ENCODE measurements at regions not wholly inside any gene's neighbourhood (a gene's known extent, or its start where the extent isn't known, plus 50 kb on each side); places are given as distances from the start of the nearest gene placed in this dataset.
"Not testable (repeated sequence)": the region's sequence is repeated elsewhere in the genome, so short reads cannot be mapped to it uniquely, and the experiment has no call there.

DNA sequence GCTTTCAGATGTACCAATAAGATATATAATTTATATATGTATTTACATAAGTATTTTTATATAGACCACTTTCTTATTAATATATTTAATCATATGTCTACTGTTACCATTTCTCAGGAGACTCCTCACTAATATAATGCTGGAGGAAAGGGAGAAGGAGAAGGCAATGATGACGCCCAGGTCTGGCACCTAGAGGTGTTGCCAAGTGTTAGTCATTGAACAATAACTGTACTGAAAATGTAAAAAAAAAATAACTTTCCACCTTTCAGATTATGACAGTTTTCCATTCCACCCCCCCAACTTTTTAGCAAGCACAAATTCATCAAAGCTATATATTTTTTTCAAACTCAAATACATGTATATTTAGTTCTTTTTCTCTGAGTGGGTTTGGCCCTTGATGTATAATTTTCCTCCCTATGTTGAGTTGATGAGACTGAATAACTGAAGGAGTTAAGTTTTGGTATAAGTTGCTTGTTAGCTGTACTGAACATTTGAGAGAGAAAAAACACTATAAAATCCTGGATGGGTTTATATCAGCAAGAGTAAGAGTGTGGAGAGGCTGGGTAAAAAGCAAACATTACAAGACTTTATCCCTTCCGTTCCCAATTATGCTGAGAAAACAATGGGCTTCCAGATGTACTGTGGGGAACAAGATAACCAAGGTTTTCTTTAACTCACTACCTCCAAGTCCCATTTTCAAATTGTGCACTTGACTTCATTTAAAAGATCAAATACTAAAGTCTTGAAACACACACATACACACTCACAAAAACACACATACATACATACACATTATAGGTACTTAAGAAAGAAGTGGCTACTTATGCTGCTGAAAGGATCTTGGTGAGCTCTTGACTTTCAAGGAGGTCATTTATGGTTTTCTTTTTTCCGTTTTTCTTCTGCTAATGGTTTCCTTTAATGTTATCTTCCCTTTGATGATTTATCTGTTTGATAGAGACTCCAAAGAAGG lies 142.8 kb upstream of the IFNE start:
- no peaks in the 10 kb centered on the region for H3K4me1 Mint-ChIP-seq
- no peak for TF ChIP-seq EZH2phosphoT487 (IDR thresholded peaks at IDR 0.05)
- TF ChIP-seq, protein P1, sequence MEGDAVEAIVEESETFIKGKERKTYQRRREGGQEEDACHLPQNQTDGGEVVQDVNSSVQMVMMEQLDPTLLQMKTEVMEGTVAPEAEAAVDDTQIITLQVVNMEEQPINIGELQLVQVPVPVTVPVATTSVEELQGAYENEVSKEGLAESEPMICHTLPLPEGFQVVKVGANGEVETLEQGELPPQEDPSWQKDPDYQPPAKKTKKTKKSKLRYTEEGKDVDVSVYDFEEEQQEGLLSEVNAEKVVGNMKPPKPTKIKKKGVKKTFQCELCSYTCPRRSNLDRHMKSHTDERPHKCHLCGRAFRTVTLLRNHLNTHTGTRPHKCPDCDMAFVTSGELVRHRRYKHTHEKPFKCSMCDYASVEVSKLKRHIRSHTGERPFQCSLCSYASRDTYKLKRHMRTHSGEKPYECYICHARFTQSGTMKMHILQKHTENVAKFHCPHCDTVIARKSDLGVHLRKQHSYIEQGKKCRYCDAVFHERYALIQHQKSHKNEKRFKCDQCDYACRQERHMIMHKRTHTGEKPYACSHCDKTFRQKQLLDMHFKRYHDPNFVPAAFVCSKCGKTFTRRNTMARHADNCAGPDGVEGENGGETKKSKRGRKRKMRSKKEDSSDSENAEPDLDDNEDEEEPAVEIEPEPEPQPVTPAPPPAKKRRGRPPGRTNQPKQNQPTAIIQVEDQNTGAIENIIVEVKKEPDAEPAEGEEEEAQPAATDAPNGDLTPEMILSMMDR (IDR thresholded peaks at IDR 0.05) = no peak
- TF ChIP-seq EZH2 (IDR thresholded peaks at IDR 0.05) = no peak
- no peaks in the 10 kb centered on the region for H3K36me3 ChIP-seq
- no peak overlapping the region for H3K27ac Mint-ChIP-seq
- H4K20me1 ChIP-seq (ENCODE audit: low read depth) = no peaks in the 10 kb centered on the region
- H3K9ac ChIP-seq = no peak overlapping the region
- H3K9me3 Mint-ChIP-seq = peaks cover 2% of the 10 kb centered on the region
- H3K36me3 Mint-ChIP-seq = no peaks in the 10 kb centered on the region
- no peaks in the 10 kb centered on the region for H3F3A ChIP-seq (ENCODE audit: low read depth)
- H3K27ac ChIP-seq = no peak overlapping the region
- no peaks in the 10 kb centered on the region for H3K79me2 ChIP-seq (ENCODE audit: low read depth)
- no peaks in the 10 kb centered on the region for H3K27me3 ChIP-seq
- H3K9me3 ChIP-seq (ENCODE audit: low read depth) = no peaks in the 10 kb centered on the region
- no peak overlapping the region for H3K4me2 ChIP-seq
- H2AFZ ChIP-seq (replicated peaks) = no peak overlapping the region
- DNase-seq (ENCODE audit: low spot score) = no peak
- H3K27me3 Mint-ChIP-seq (ENCODE audit: insufficient read depth, low read depth) = peaks cover 4% of the 10 kb centered on the region
- no peaks in the 10 kb centered on the region for H3K4me1 ChIP-seq
- no peak overlapping the region for H3K4me3 ChIP-seq
- H3K4me3 Mint-ChIP-seq = no peak overlapping the region

DNA sequence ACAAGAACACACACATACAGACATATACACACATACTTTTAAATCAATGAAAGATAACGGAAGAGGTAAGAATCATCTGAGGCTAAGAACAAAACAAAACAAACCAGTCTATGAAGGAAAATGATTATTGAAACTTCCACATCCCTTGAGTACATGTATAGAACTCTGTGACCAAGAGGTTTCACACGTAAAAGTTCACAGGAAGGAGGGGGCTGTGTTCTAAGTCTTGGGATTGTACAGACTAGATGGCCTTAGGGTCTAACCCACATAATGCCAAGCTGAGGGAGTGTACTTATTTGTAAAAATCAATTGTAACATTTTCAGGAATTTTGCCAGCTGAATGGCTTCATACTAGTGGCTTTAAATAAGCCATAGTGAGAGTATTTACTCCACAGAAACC lies 144.4 kb upstream of the IFNE start:
- no peaks in the 10 kb centered on the region for H3K27me3 ChIP-seq
- H3K4me2 ChIP-seq = no peak overlapping the region
- DNase-seq (ENCODE audit: low spot score) = no peak
- no peaks in the 10 kb centered on the region for H3K36me3 Mint-ChIP-seq
- peaks cover 4% of the 10 kb centered on the region for H3K27me3 Mint-ChIP-seq (ENCODE audit: insufficient read depth, low read depth)
- no peak overlapping the region for H2AFZ ChIP-seq (replicated peaks)
- H3K4me1 ChIP-seq = no peaks in the 10 kb centered on the region
- H3F3A ChIP-seq (ENCODE audit: low read depth) = no peaks in the 10 kb centered on the region
- TF ChIP-seq, protein P1 (IDR thresholded peaks at IDR 0.05) = no peak
- TF ChIP-seq EZH2phosphoT487 (IDR thresholded peaks at IDR 0.05) (no peak), EZH2 (IDR thresholded peaks at IDR 0.05) (no peak)
- H3K4me3 Mint-ChIP-seq = no peak overlapping the region
- no peak overlapping the region for H3K27ac ChIP-seq
- no peaks in the 10 kb centered on the region for H3K79me2 ChIP-seq (ENCODE audit: low read depth)
- H3K4me1 Mint-ChIP-seq = no peaks in the 10 kb centered on the region
- H3K9me3 Mint-ChIP-seq = peaks cover 2% of the 10 kb centered on the region
- H3K4me3 ChIP-seq = no peak overlapping the region
- no peaks in the 10 kb centered on the region for H3K9me3 ChIP-seq (ENCODE audit: low read depth)
- H3K27ac Mint-ChIP-seq = no peak overlapping the region
- H3K36me3 ChIP-seq = no peaks in the 10 kb centered on the region
- no peak overlapping the region for H3K9ac ChIP-seq
- no peaks in the 10 kb centered on the region for H4K20me1 ChIP-seq (ENCODE audit: low read depth)

DNA sequence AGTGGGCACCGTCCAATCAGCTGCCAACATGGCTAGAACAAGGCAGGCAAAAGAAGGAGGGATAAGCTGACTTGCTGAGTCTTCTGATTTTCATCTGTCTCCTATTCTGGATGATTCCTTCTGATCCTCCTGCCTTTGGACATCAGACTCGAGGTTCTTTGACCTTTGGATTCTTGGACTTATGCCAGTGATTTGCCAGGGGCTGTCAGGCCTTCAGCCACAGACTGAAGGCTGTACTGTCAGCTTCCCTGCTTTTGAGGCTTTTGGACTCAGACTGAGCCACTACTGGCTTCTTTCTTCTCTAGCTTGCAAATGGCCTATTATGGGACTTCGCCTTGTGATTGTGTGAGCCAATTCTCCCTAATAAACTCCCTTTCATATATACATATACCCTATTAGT lies 146.8 kb upstream of the IFNE start:
- not testable (repeated sequence) for H3K27me3 Mint-ChIP-seq (ENCODE audit: insufficient read depth, low read depth); H3K4me1 ChIP-seq; DNase-seq (ENCODE audit: low spot score); H3K9me3 Mint-ChIP-seq; H3K27ac ChIP-seq; H3K36me3 Mint-ChIP-seq; H3K9me3 ChIP-seq (ENCODE audit: low read depth); H3K4me3 ChIP-seq; H3K4me2 ChIP-seq; H3F3A ChIP-seq (ENCODE audit: low read depth); H3K9ac ChIP-seq; H3K27ac Mint-ChIP-seq; H3K36me3 ChIP-seq; H3K4me3 Mint-ChIP-seq; H3K4me1 Mint-ChIP-seq; H3K79me2 ChIP-seq (ENCODE audit: low read depth); H3K27me3 ChIP-seq; H4K20me1 ChIP-seq (ENCODE audit: low read depth)
- H2AFZ ChIP-seq (replicated peaks) = peak overlapping the region; percentile 34

DNA sequence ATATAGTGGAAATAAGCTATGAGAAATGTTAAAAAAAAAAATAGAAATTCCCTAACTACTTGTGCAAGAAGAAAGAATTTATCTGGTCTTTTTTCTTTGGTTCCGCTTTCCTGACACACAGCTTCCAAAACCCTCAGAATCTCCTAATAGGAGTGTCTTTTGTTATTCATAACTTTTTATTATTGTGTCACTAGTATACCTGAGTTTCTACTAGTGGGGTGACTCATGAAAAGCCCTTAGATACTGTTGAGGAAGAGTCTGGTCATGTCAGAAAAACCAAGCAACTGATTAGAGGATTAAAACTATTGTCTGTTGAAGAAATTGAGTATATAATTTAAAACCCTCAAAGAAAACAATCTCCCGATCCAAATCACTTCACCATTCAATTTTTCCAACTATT lies 152.8 kb upstream of the IFNE start:
- Histone ChIP-seq H3K27me3 (no peaks in the 10 kb centered on the region), H3K4me3 (no peak overlapping the region), H3K9me3 (ENCODE audit: low read depth) (no peaks in the 10 kb centered on the region), H3K79me2 (ENCODE audit: low read depth) (no peaks in the 10 kb centered on the region), H3F3A (ENCODE audit: low read depth) (no peaks in the 10 kb centered on the region), H4K20me1 (ENCODE audit: low read depth) (no peaks in the 10 kb centered on the region), H3K4me1 (no peaks in the 10 kb centered on the region), H3K27ac (no peak overlapping the region), H3K4me2 (no peak overlapping the region), H3K36me3 (no peaks in the 10 kb centered on the region), H2AFZ (replicated peaks) (no peak overlapping the region), H3K9ac (no peak overlapping the region)
- no peaks in the 10 kb centered on the region for H3K27me3 Mint-ChIP-seq (ENCODE audit: insufficient read depth, low read depth)
- TF ChIP-seq EZH2phosphoT487 (IDR thresholded peaks at IDR 0.05) (no peak), EZH2 (IDR thresholded peaks at IDR 0.05) (no peak)
- TF ChIP-seq, protein P1 (IDR thresholded peaks at IDR 0.05) = no peak
- no peak overlapping the region for H3K27ac Mint-ChIP-seq
- no peaks in the 10 kb centered on the region for H3K36me3 Mint-ChIP-seq
- H3K9me3 Mint-ChIP-seq = no peaks in the 10 kb centered on the region
- no peaks in the 10 kb centered on the region for H3K4me1 Mint-ChIP-seq
- no peak overlapping the region for H3K4me3 Mint-ChIP-seq
- no peak for DNase-seq (ENCODE audit: low spot score)
